Astrocyte (in vitro differentiated cells and primary cell): ENCODE measurements at regions not wholly inside any gene's neighbourhood (a gene's known extent, or its start where the extent isn't known, plus 50 kb on each side); places are given as distances from the start of the nearest gene placed in this dataset.

ENCODE experiments used
- DNase-seq: peaks from one replicate; pipeline ENCODE4 v3.0.0-alpha.2; 2010; ENCODE audit warnings: low read depth
- FAIRE-seq: peaks from 2 replicates; lab custom pipeline; 2011; peaks lifted over from hg19 to GRCh38; lab: Jason Lieb, UNC
- H2AFZ ChIP-seq: 2 replicates; pipeline ENCODE4 v1.6.0; 2012; ENCODE audit warnings: low read depth, low read length, inconsistent platforms
- H3K27ac ChIP-seq: 2 replicates; pipeline ENCODE4 v1.5.1; 2011; ENCODE audit warnings: low read depth, low read length, inconsistent platforms
- H3K27me3 ChIP-seq: 2 replicates; pipeline ENCODE4 v1.6.0; 2011; ENCODE audit warnings: low read length, inconsistent platforms; ENCODE audit not compliant: insufficient read depth
- H3K36me3 ChIP-seq: 2 replicates; pipeline ENCODE4 v1.5.1; 2011; ENCODE audit warnings: low read length, inconsistent platforms; ENCODE audit not compliant: insufficient read depth
- H3K4me1 ChIP-seq: 2 replicates; pipeline ENCODE4 v1.5.1; 2011; ENCODE audit warnings: low read length, inconsistent platforms; ENCODE audit not compliant: insufficient read depth
- H3K4me2 ChIP-seq: 2 replicates; pipeline ENCODE4 v1.6.0; 2012; ENCODE audit warnings: low read length, inconsistent platforms
- H3K4me3 ChIP-seq: 2 replicates; pipeline ENCODE4 v1.5.1; 2011; ENCODE audit warnings: low read depth, mild to moderate bottlenecking, low read length, inconsistent platforms; ENCODE audit not compliant: insufficient read depth
- H3K79me2 ChIP-seq: 2 replicates; pipeline ENCODE4 v1.6.0; 2012; ENCODE audit warnings: mild to moderate bottlenecking, low read length, inconsistent platforms; ENCODE audit not compliant: insufficient read depth
- H3K9ac ChIP-seq: 2 replicates; pipeline ENCODE4 v1.6.0; 2012; ENCODE audit warnings: mild to moderate bottlenecking, low read length, inconsistent platforms
- H3K9me3 ChIP-seq: 2 replicates; pipeline ENCODE4 v1.5.1; 2012; ENCODE audit warnings: low read depth, mild to moderate bottlenecking, low read length, inconsistent platforms; ENCODE audit not compliant: insufficient read depth
- H4K20me1 ChIP-seq: 2 replicates; pipeline ENCODE4 v1.6.0; 2012; ENCODE audit warnings: low read length, inconsistent platforms; ENCODE audit not compliant: insufficient read depth
- H3K27ac Mint-ChIP-seq: one replicate; pipeline ENCODE4 v1.8.0; 2021; ENCODE audit warnings: mild to moderate bottlenecking, mixed read lengths; ENCODE audit not compliant: unreplicated experiment
- H3K27me3 Mint-ChIP-seq: one replicate; pipeline ENCODE4 v1.8.0; 2021; ENCODE audit warnings: low read depth, mixed read lengths; ENCODE audit not compliant: unreplicated experiment
- H3K36me3 Mint-ChIP-seq: one replicate; pipeline ENCODE4 v1.8.0; 2021; ENCODE audit warnings: low read depth, mixed read lengths; ENCODE audit not compliant: unreplicated experiment
- H3K4me1 Mint-ChIP-seq: one replicate; pipeline ENCODE4 v1.8.0; 2021; ENCODE audit warnings: low read depth, mixed read lengths; ENCODE audit not compliant: unreplicated experiment
- H3K4me3 Mint-ChIP-seq: one replicate; pipeline ENCODE4 v1.8.0; 2021; ENCODE audit warnings: mild to moderate bottlenecking, moderate library complexity, mixed read lengths; ENCODE audit not compliant: unreplicated experiment
- H3K9me3 Mint-ChIP-seq: one replicate; pipeline ENCODE4 v1.8.0; 2021; ENCODE audit warnings: mild to moderate bottlenecking, mixed read lengths; ENCODE audit not compliant: unreplicated experiment
- EZH2 ChIP-seq: IDR thresholded peaks from 2 replicates; pipeline ENCODE4 v1.6.1; 2012; ENCODE audit warnings: mild to moderate bottlenecking, low read length, inconsistent platforms; ENCODE audit not compliant: insufficient read depth
- TF ChIP-seq, protein P1 (sequence below): IDR thresholded peaks from 2 replicates; pipeline ENCODE4 v1.5.1; 2011; ENCODE audit warnings: low read depth, mild to moderate bottlenecking, inconsistent platforms, low read length, moderate library complexity; ENCODE audit not compliant: insufficient read depth

DNA sequence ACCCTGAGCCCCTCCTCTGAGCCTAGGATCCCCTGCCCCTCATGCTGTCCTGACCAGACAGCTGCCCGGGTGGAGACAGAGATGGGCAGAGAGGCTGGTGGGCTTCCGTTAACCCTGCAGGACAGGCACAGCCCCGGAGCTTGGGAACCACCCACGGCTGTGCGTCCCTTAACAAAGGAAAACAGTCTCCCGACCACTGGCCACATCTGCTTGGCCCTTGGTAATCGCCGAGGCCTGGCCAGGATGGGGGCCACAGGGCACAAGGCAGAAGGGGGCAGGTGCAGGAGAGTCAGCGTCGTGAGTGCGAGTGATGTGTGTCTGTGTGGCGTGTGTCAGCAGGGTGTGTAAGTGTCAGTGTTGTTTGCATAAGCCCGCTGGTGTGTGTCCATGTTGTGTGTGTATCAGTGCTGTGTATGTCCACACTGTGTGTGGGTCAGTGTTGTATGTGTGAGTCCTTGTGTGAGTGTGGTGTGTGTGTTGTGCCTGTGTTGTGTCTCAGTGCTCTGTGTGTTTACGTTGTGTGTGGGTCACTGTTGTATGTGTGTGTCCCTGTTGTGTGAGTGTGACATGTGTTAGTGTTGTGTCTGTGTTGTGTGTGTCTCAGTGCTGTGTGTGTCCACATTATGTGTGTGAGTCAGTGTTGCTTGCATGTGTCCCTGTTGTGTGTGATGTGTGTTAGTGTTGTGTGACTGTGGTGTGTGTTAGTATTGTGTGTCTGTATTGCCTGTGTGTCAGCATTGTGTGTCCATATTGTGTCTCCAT is 369.5 kb downstream of the BRD1 start:
- no peaks in the 10 kb centered on the region for H3K4me1 ChIP-seq
- Mint-ChIP-seq H3K27ac (no peak overlapping the region), H3K4me3 (no peak overlapping the region), H3K4me1 (no peaks in the 10 kb centered on the region), H3K36me3 (no peaks in the 10 kb centered on the region), H3K27me3 (peaks cover 47% of the 10 kb centered on the region), H3K9me3 (peaks cover 2% of the 10 kb centered on the region)
- no peak overlapping the region for H3K4me3 ChIP-seq
- no peaks in the 10 kb centered on the region for H3K27me3 ChIP-seq
- no peaks in the 10 kb centered on the region for H3K79me2 ChIP-seq
- peaks cover 16% of the 10 kb centered on the region for H3K9me3 ChIP-seq
- no peak overlapping the region for H3K9ac ChIP-seq
- no peak for TF ChIP-seq EZH2
- no peak overlapping the region for H3K27ac ChIP-seq
- H3K36me3 ChIP-seq: no peaks in the 10 kb centered on the region
- H4K20me1 ChIP-seq: no peaks in the 10 kb centered on the region
- no peak overlapping the region for H3K4me2 ChIP-seq
- H2AFZ ChIP-seq: no peak overlapping the region
- no peak for FAIRE-seq
- DNase-seq: no peak

DNA sequence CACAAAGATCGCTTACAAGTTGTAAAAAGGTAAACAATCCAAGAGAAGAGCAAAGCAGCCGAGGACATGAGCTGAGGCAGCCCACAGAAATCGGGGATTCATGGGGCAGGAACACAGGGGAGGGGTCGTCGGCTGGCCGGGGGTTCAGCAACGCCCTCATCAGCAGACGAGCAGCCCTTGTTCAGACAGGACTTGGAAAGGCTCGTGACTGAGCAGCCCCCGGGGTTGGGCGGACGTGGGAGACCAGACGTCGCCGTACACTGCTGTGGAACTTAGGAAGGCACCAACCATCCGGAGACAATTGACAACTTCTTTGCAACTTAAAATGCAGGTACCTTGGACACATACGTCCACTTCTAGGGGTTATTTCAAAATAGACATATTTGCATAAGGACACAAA is 370.5 kb downstream of the BRD1 start:
- Histone ChIP-seq H3K4me2 (no peak overlapping the region), H2AFZ (no peak overlapping the region), H3K4me1 (no peaks in the 10 kb centered on the region), H4K20me1 (no peaks in the 10 kb centered on the region), H3K9me3 (peaks cover 19% of the 10 kb centered on the region), H3K27ac (no peak overlapping the region), H3K4me3 (no peak overlapping the region), H3K9ac (no peak overlapping the region), H3K79me2 (no peaks in the 10 kb centered on the region), H3K27me3 (no peaks in the 10 kb centered on the region), H3K36me3 (no peaks in the 10 kb centered on the region)
- FAIRE-seq (no peak), DNase-seq (no peak)
- Mint-ChIP-seq H3K27me3 (peaks cover 45% of the 10 kb centered on the region), H3K4me1 (no peaks in the 10 kb centered on the region), H3K4me3 (no peak overlapping the region), H3K27ac (no peak overlapping the region), H3K36me3 (no peaks in the 10 kb centered on the region), H3K9me3 (peaks cover 2% of the 10 kb centered on the region)
- TF ChIP-seq, protein P1, sequence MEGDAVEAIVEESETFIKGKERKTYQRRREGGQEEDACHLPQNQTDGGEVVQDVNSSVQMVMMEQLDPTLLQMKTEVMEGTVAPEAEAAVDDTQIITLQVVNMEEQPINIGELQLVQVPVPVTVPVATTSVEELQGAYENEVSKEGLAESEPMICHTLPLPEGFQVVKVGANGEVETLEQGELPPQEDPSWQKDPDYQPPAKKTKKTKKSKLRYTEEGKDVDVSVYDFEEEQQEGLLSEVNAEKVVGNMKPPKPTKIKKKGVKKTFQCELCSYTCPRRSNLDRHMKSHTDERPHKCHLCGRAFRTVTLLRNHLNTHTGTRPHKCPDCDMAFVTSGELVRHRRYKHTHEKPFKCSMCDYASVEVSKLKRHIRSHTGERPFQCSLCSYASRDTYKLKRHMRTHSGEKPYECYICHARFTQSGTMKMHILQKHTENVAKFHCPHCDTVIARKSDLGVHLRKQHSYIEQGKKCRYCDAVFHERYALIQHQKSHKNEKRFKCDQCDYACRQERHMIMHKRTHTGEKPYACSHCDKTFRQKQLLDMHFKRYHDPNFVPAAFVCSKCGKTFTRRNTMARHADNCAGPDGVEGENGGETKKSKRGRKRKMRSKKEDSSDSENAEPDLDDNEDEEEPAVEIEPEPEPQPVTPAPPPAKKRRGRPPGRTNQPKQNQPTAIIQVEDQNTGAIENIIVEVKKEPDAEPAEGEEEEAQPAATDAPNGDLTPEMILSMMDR: no peak
- TF ChIP-seq EZH2: no peak

DNA sequence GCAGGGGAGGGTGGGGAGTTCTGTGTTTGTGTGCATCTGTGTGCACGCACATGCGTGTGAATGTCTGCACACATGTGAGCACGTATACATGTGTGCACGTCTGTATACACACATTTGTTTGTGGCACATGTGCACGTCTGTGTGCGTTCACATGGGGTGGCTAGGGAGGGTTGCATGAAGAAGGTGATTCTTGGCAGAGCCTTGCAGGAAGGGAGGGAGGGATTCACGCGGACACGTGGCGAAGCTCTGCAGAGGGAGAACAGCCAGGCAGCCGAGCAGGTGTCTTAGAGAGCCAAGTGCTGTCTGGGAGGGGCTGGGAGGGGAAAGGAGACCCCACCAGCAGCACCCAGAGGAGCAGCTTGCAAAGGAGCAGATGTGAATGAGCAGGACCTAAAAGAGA is 372.1 kb downstream of the BRD1 start:
- H3K9ac ChIP-seq: no peak overlapping the region
- no peak overlapping the region for H3K27ac ChIP-seq
- H3K4me2 ChIP-seq: no peak overlapping the region
- peaks cover 18% of the 10 kb centered on the region for H3K9me3 ChIP-seq
- H3K36me3 ChIP-seq: no peaks in the 10 kb centered on the region
- no peak overlapping the region for H2AFZ ChIP-seq
- H3K4me1 ChIP-seq: no peaks in the 10 kb centered on the region
- no peak overlapping the region for H3K4me3 ChIP-seq
- no peak for DNase-seq
- H4K20me1 ChIP-seq: no peaks in the 10 kb centered on the region
- H3K27me3 ChIP-seq: no peaks in the 10 kb centered on the region
- H3K79me2 ChIP-seq: no peaks in the 10 kb centered on the region
- H3K9me3 Mint-ChIP-seq: peaks cover 2% of the 10 kb centered on the region
- FAIRE-seq: no peak
- TF ChIP-seq, protein P1: no peak
- TF ChIP-seq EZH2: no peak
- peaks cover under 1% of the 10 kb centered on the region for H3K4me1 Mint-ChIP-seq
- no peak overlapping the region for H3K4me3 Mint-ChIP-seq
- H3K36me3 Mint-ChIP-seq: no peaks in the 10 kb centered on the region
- H3K27ac Mint-ChIP-seq: no peak overlapping the region
- peaks cover 40% of the 10 kb centered on the region for H3K27me3 Mint-ChIP-seq
